WTC11 (cell line): ENCODE measurements at regions not wholly inside any gene's neighbourhood (a gene's known extent, or its start where the extent isn't known, plus 50 kb on each side); places are given as distances from the start of the nearest gene placed in this dataset.

Experiments used
- ATAC-seq: fragments of 200-7000 bp; cut with Tn5 transposase; 2 replicates; pipeline ENCODE4 v1.10.0; 2021; ENCODE audit warnings: mild to moderate bottlenecking, moderate library complexity
- CTCF ChIA-PET: fragments of 300-600 bp; sonication (Branson Sonifier 250); formaldehyde crosslinking; loops from one replicate; lab custom pipeline; 2021; ENCODE audit warnings: antibody characterized with exemption; lab: Charles Lee
- POLR2A ChIA-PET: fragments of 350-600 bp; sonication (Branson Sonifier 250); formaldehyde crosslinking; loops from one replicate; lab custom pipeline; 2021; ENCODE audit warnings: antibody characterized with exemption; lab: Charles Lee
- DNase-seq: peaks from one replicate; pipeline ENCODE4 v3.0.0; 2021; ENCODE audit warnings: low spot score
- H3K27ac Mint-ChIP-seq: 2 replicates; pipeline ENCODE4 v1.8.0; 2021; ENCODE audit warnings: mixed read lengths
- H3K27me3 Mint-ChIP-seq: 2 replicates; pipeline ENCODE4 v1.8.0; 2021; ENCODE audit warnings: low read depth, mild to moderate bottlenecking, moderate library complexity, mixed read lengths
- H3K36me3 Mint-ChIP-seq: 2 replicates; pipeline ENCODE4 v1.8.0; 2021; ENCODE audit warnings: mixed read lengths
- H3K4me1 Mint-ChIP-seq: 2 replicates; pipeline ENCODE4 v1.8.0; 2022; ENCODE audit warnings: mixed read lengths
- H3K4me3 Mint-ChIP-seq: 2 replicates; pipeline ENCODE4 v1.8.0; 2021; ENCODE audit warnings: mild to moderate bottlenecking, moderate library complexity, mixed read lengths
- H3K9me3 Mint-ChIP-seq: 2 replicates; pipeline ENCODE4 v1.8.0; 2021; ENCODE audit warnings: mixed read lengths
- ATF1 ChIP-seq: sonication (generic); formaldehyde crosslinking; IDR thresholded peaks from 2 replicates; pipeline ENCODE4 v1.8.1; 2023; ENCODE audit warnings: mild to moderate bottlenecking, moderate library complexity, missing genetic modification reagents
- ATF3 ChIP-seq: sonication (generic); formaldehyde crosslinking; conservative IDR thresholded peaks from 2 replicates; pipeline ENCODE4 v1.8.1; 2022; ENCODE audit warnings: mild to moderate bottlenecking, missing genetic modification reagents
- FOXK1 ChIP-seq: sonication (generic); formaldehyde crosslinking; IDR thresholded peaks from 2 replicates; pipeline ENCODE4 v1.8.0; 2022; ENCODE audit warnings: mild to moderate bottlenecking, moderate library complexity, missing genetic modification reagents
- GTF2I ChIP-seq: fragments of 250-450 bp; sonication (Bioruptor Pico); conservative IDR thresholded peaks from 2 replicates; pipeline ENCODE4 v1.4.0; 2021; ENCODE audit warnings: mild to moderate bottlenecking
- JUN ChIP-seq: sonication (generic); formaldehyde crosslinking; IDR thresholded peaks from 2 replicates; pipeline ENCODE4 v1.8.0; 2023; ENCODE audit warnings: mild to moderate bottlenecking, missing genetic modification reagents
- MXD4 ChIP-seq: fragments of 250-450 bp; sonication (Bioruptor Pico); IDR thresholded peaks from 2 replicates; pipeline ENCODE4 v1.8.0; 2021; ENCODE audit warnings: mild to moderate bottlenecking, moderate library complexity, borderline replicate concordance
- NFYB ChIP-seq: sonication (generic); formaldehyde crosslinking; conservative IDR thresholded peaks from 2 replicates; pipeline ENCODE4 v1.8.0; 2022; ENCODE audit warnings: low read depth, missing genetic modification reagents
- RELA ChIP-seq: sonication (generic); formaldehyde crosslinking; IDR thresholded peaks from 2 replicates; pipeline ENCODE4 v1.8.1; 2022; ENCODE audit warnings: missing genetic modification reagents, mild to moderate bottlenecking, borderline replicate concordance
- RORB ChIP-seq: fragments of 250-450 bp; sonication (Bioruptor Pico); IDR thresholded peaks from 2 replicates; pipeline ENCODE4 v1.9.0; 2021; ENCODE audit warnings: mild to moderate bottlenecking
- TEAD1 ChIP-seq: sonication (generic); formaldehyde crosslinking; IDR thresholded peaks from 2 replicates; pipeline ENCODE4 v1.8.0; 2022; ENCODE audit warnings: mild to moderate bottlenecking, missing genetic modification reagents
- TEAD4 ChIP-seq: sonication (generic); formaldehyde crosslinking; IDR thresholded peaks from 2 replicates; pipeline ENCODE4 v1.8.0; 2022; ENCODE audit warnings: mild to moderate bottlenecking, missing genetic modification reagents
- ZNF263 ChIP-seq: sonication (generic); formaldehyde crosslinking; IDR thresholded peaks from 2 replicates; pipeline ENCODE4 v1.8.1; 2022; ENCODE audit warnings: low read depth, mild to moderate bottlenecking, moderate library complexity, missing genetic modification reagents
- TF ChIP-seq, protein P1 (sequence below): sonication (generic); formaldehyde crosslinking; IDR thresholded peaks from 2 replicates; pipeline ENCODE4 v1.8.1; 2022; ENCODE audit warnings: low read depth, missing genetic modification reagents, borderline replicate concordance
- TF ChIP-seq, protein P2 (sequence below): sonication (generic); formaldehyde crosslinking; IDR thresholded peaks from 2 replicates; pipeline ENCODE4 v1.8.0; 2023; ENCODE audit warnings: missing genetic modification reagents, mild to moderate bottlenecking, borderline replicate concordance
- TF ChIP-seq, protein P3 (sequence below): fragments of 200-600 bp; IDR thresholded peaks from 2 replicates; pipeline ENCODE4 v1.8.0; 2022; ENCODE audit warnings: antibody characterized with exemption
- TF ChIP-seq, protein P4 (sequence below): sonication (generic); formaldehyde crosslinking; IDR thresholded peaks from 2 replicates; pipeline ENCODE4 v1.8.0; 2023; ENCODE audit warnings: missing genetic modification reagents
- TF ChIP-seq, protein P5 (sequence below): sonication (generic); formaldehyde crosslinking; IDR thresholded peaks from 2 replicates; pipeline ENCODE4 v1.8.1; 2023; ENCODE audit warnings: mild to moderate bottlenecking, missing genetic modification reagents

GRCh38 chrX:125727117-125727516, 407.4 kb downstream of the TEX13C start (continued):
- TF ChIP-seq, protein P1, sequence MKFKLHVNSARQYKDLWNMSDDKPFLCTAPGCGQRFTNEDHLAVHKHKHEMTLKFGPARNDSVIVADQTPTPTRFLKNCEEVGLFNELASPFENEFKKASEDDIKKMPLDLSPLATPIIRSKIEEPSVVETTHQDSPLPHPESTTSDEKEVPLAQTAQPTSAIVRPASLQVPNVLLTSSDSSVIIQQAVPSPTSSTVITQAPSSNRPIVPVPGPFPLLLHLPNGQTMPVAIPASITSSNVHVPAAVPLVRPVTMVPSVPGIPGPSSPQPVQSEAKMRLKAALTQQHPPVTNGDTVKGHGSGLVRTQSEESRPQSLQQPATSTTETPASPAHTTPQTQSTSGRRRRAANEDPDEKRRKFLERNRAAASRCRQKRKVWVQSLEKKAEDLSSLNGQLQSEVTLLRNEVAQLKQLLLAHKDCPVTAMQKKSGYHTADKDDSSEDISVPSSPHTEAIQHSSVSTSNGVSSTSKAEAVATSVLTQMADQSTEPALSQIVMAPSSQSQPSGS (CRISPR knock-in tag) = no peak
- TF ChIP-seq JUN (CRISPR knock-in tag) (no peak), GTF2I (CRISPR knock-in tag) (no peak), ATF3 (CRISPR knock-in tag) (no peak), RELA (CRISPR knock-in tag) (no peak), TEAD1 (no peak)

GRCh38 chrX:125736008-125736729, 416.5 kb downstream of the TEX13C start:
- Mint-ChIP-seq H3K27me3 (no peaks in the 10 kb centered on the region), H3K27ac (no peak overlapping the region), H3K4me3 (no peak overlapping the region), H3K9me3 (peaks cover 7% of the 10 kb centered on the region; the same call in 1 of the 2 replicates), H3K36me3 (no peaks in the 10 kb centered on the region), H3K4me1 (no peaks in the 10 kb centered on the region)
- no peak for ATAC-seq
- no peak for DNase-seq
- TF ChIP-seq MXD4 (CRISPR knock-in tag) (no peak), TEAD4 (CRISPR knock-in tag) (no peak), RORB (CRISPR knock-in tag) (no peak), NFYB (CRISPR knock-in tag) (no peak)
- ChIA-PET POLR2A (no interaction called here), CTCF (no interaction called here)

- Mint-ChIP-seq H3K27me3 (no peaks in the 10 kb centered on the region), H3K9me3 (no peaks in the 10 kb centered on the region), H3K4me1 (no peaks in the 10 kb centered on the region), H3K27ac (no peak overlapping the region), H3K36me3 (no peaks in the 10 kb centered on the region), H3K4me3 (no peak overlapping the region)
- TF ChIP-seq, protein P2, sequence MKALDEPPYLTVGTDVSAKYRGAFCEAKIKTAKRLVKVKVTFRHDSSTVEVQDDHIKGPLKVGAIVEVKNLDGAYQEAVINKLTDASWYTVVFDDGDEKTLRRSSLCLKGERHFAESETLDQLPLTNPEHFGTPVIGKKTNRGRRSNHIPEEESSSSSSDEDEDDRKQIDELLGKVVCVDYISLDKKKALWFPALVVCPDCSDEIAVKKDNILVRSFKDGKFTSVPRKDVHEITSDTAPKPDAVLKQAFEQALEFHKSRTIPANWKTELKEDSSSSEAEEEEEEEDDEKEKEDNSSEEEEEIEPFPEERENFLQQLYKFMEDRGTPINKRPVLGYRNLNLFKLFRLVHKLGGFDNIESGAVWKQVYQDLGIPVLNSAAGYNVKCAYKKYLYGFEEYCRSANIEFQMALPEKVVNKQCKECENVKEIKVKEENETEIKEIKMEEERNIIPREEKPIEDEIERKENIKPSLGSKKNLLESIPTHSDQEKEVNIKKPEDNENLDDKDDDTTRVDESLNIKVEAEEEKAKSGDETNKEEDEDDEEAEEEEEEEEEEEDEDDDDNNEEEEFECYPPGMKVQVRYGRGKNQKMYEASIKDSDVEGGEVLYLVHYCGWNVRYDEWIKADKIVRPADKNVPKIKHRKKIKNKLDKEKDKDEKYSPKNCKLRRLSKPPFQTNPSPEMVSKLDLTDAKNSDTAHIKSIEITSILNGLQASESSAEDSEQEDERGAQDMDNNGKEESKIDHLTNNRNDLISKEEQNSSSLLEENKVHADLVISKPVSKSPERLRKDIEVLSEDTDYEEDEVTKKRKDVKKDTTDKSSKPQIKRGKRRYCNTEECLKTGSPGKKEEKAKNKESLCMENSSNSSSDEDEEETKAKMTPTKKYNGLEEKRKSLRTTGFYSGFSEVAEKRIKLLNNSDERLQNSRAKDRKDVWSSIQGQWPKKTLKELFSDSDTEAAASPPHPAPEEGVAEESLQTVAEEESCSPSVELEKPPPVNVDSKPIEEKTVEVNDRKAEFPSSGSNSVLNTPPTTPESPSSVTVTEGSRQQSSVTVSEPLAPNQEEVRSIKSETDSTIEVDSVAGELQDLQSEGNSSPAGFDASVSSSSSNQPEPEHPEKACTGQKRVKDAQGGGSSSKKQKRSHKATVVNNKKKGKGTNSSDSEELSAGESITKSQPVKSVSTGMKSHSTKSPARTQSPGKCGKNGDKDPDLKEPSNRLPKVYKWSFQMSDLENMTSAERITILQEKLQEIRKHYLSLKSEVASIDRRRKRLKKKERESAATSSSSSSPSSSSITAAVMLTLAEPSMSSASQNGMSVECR (CRISPR knock-in tag) = no peak
- ChIA-PET POLR2A (no interaction called here), CTCF (no interaction called here)
- no peak for DNase-seq
- ATAC-seq = no peak
Measured at GRCh38 chrX:125742811-125743210, 423.1 kb downstream of the TEX13C start.

- DNase-seq = no peak
- CTCF ChIA-PET = no interaction called here
- TF ChIP-seq, protein P3, sequence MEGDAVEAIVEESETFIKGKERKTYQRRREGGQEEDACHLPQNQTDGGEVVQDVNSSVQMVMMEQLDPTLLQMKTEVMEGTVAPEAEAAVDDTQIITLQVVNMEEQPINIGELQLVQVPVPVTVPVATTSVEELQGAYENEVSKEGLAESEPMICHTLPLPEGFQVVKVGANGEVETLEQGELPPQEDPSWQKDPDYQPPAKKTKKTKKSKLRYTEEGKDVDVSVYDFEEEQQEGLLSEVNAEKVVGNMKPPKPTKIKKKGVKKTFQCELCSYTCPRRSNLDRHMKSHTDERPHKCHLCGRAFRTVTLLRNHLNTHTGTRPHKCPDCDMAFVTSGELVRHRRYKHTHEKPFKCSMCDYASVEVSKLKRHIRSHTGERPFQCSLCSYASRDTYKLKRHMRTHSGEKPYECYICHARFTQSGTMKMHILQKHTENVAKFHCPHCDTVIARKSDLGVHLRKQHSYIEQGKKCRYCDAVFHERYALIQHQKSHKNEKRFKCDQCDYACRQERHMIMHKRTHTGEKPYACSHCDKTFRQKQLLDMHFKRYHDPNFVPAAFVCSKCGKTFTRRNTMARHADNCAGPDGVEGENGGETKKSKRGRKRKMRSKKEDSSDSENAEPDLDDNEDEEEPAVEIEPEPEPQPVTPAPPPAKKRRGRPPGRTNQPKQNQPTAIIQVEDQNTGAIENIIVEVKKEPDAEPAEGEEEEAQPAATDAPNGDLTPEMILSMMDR = no peak
- TF ChIP-seq ZNF263 (no peak), ATF1 (CRISPR knock-in tag) (no peak), FOXK1 (CRISPR knock-in tag) (no peak)
- TF ChIP-seq, protein P4, sequence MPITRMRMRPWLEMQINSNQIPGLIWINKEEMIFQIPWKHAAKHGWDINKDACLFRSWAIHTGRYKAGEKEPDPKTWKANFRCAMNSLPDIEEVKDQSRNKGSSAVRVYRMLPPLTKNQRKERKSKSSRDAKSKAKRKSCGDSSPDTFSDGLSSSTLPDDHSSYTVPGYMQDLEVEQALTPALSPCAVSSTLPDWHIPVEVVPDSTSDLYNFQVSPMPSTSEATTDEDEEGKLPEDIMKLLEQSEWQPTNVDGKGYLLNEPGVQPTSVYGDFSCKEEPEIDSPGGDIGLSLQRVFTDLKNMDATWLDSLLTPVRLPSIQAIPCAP (CRISPR knock-in tag) = no peak
- TF ChIP-seq, protein P5, sequence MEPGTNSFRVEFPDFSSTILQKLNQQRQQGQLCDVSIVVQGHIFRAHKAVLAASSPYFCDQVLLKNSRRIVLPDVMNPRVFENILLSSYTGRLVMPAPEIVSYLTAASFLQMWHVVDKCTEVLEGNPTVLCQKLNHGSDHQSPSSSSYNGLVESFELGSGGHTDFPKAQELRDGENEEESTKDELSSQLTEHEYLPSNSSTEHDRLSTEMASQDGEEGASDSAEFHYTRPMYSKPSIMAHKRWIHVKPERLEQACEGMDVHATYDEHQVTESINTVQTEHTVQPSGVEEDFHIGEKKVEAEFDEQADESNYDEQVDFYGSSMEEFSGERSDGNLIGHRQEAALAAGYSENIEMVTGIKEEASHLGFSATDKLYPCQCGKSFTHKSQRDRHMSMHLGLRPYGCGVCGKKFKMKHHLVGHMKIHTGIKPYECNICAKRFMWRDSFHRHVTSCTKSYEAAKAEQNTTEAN (CRISPR knock-in tag) = no peak
- TF ChIP-seq, all 79 proteins: peak for 0
- H3K4me3 Mint-ChIP-seq = no peak overlapping the region
- H3K9me3 Mint-ChIP-seq = no peaks in the 10 kb centered on the region
- POLR2A ChIA-PET = no interaction called here
- no peaks in the 10 kb centered on the region for H3K36me3 Mint-ChIP-seq
- ATAC-seq = no peak
- H3K4me1 Mint-ChIP-seq = no peaks in the 10 kb centered on the region
- no peak overlapping the region for H3K27ac Mint-ChIP-seq
- no peaks in the 10 kb centered on the region for H3K27me3 Mint-ChIP-seq
Measured at GRCh38 chrX:125744914-125745313, 421.2 kb downstream of the DCAF12L2 start.
